ENCODE measurements at regions not wholly inside any gene's neighbourhood (a gene's known extent, or its start where the extent isn't known, plus 50 kb on each side); places are given as distances from the start of the nearest gene placed in this dataset.

DNA sequence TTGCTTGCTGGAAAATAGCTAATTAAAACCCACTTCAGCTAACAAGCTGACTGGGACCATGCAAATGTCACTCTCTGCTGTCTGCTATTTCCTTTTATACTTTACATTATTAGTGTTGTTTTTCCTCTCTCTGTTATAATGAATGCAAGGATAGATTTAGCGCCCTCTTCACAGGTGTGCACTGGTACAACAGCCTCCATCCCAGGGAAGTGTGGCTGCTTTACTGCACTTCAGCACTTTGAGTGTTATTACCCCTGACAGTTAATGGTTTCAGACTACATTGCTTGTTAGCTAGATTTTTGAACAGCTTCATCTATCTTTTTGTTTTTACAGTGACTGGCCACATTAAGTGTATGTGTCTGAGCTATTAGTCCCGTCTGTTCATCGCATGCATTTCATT, 405.7 kb downstream of the RNF144B start:
- TF ChIP-seq EZH2 (IDR thresholded peaks at IDR 0.05; ENCODE audit: borderline replicate concordance, low read length) (no peak), CTCF (IDR thresholded peaks at IDR 0.05; ENCODE audit: low read length) (no peak)

Measured in OCI-LY1 (cell line).